GM21390 (cell line): ENCODE measurements at regions not wholly inside any gene's neighbourhood (a gene's known extent, or its start where the extent isn't known, plus 50 kb on each side); places are given as distances from the start of the nearest gene placed in this dataset.

Experiments used
- ATAC-seq: cut with Tn5 transposase; IDR thresholded peaks from one replicate; pipeline ENCODE4 v1.9.1; 2021; ENCODE audit not compliant: unreplicated experiment

- ATAC-seq = no peak
Observed at GRCh38 chr7:41114131-41114530, 588.8 kb downstream of the INHBA start.

GRCh38 chr7:41113719-41114118 lies 589.2 kb downstream of the INHBA start:
- ATAC-seq = no peak

- ATAC-seq = no peak
Observed at GRCh38 chr7:41110186-41110585, 592.7 kb downstream of the INHBA start.

GRCh38 chr7:41108821-41109220 lies 594.1 kb downstream of the INHBA start:
- ATAC-seq = no peak

GRCh38 chr7:41107938-41108448 lies 594.9 kb downstream of the INHBA start:
- ATAC-seq = no peak

- no peak for ATAC-seq
Observed at GRCh38 chr7:41107330-41107937, 595.5 kb downstream of the INHBA start.

GRCh38 chr7:41104631-41105030 lies 598.3 kb downstream of the INHBA start:
- ATAC-seq = no peak

GRCh38 chr7:41103331-41103730 lies 599.6 kb downstream of the INHBA start:
- ATAC-seq = peak; percentile 60

- no peak for ATAC-seq
Observed at GRCh38 chr7:41098846-41099245, 604.0 kb downstream of the INHBA start.

GRCh38 chr7:41098402-41098801 lies 604.5 kb downstream of the INHBA start:
- ATAC-seq = no peak

- ATAC-seq = no peak
Observed at GRCh38 chr7:41097501-41097900, 605.4 kb downstream of the INHBA start.

GRCh38 chr7:41096917-41097316 lies 606.0 kb downstream of the INHBA start:
- ATAC-seq = no peak

- ATAC-seq = no peak
Observed at GRCh38 chr7:41093141-41093540, 609.7 kb downstream of the INHBA start.

- no peak for ATAC-seq
Observed at GRCh38 chr7:41085244-41085643, 617.6 kb downstream of the INHBA start.

- no peak for ATAC-seq
Observed at GRCh38 chr7:41084381-41084780, 618.5 kb downstream of the INHBA start.

- ATAC-seq = no peak
Observed at GRCh38 chr7:41069635-41070034, 633.3 kb downstream of the INHBA start.

GRCh38 chr7:41067576-41067975 lies 635.3 kb downstream of the INHBA start:
- ATAC-seq = no peak

- ATAC-seq = no peak
Observed at GRCh38 chr7:41065663-41066062, 637.2 kb downstream of the INHBA start.

GRCh38 chr7:41063116-41063515 lies 639.8 kb downstream of the INHBA start:
- ATAC-seq = no peak

- ATAC-seq = no peak
Observed at GRCh38 chr7:41060796-41061195, 642.1 kb downstream of the INHBA start.

- no peak for ATAC-seq
Observed at GRCh38 chr7:41059796-41060195, 643.1 kb downstream of the INHBA start.

- ATAC-seq = no peak
Observed at GRCh38 chr7:41058986-41059741, 643.7 kb downstream of the INHBA start.
